NCI-H2196 treated with DMSO at 0.1 percent for 48 hours (cell line): ENCODE measurements at regions not wholly inside any gene's neighbourhood (a gene's known extent, or its start where the extent isn't known, plus 50 kb on each side); places are given as distances from the start of the nearest gene placed in this dataset.
"Not testable (repeated sequence)": the region's sequence is repeated elsewhere in the genome, so short reads cannot be mapped to it uniquely, and the experiment has no call there.

Source experiments
- DNase-seq: peaks from one replicate; lab custom pipeline; 2025; ENCODE audit not compliant: unreplicated experiment; lab: John Stamatoyannopoulos, UW

DNA sequence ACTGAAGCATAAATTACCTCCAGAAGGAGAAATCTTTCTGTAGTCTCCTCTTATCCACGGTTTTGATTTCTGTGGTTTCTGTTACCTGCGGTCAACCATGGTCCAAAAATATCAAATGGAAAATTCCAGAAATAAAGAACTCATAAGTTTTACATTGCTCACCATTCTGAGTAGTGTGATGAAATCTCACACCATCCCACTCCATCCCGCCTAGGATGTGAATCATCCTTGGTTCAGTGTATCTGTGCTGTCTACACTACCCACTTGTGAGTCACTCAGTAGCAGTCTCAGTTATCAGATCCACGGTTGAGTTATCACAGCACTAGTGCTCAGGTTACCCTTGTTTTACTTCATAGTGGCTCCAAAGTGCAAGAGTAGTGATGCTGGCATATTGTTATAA lies 371.2 kb downstream of the NFIB start:
- no peak for DNase-seq

DNA sequence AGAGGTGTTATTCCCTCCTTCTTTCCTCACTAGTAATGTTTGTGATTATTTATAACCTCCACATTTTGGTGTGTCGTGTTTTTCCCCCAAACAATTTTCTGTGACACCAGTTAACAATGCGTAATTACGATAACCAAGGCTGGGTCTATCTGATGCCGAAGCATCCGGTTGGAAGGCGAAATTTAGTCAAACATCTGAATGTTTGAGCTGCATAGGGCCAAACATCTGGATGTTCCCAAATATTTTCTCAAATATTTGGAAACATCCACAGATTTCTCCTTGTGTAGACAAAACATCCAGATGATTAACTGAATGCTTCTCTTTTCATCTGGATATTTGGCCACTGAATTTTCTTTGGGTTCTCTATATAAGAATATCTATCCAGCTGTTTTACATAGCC lies 371.7 kb downstream of the NFIB start:
- no peak for DNase-seq

DNA sequence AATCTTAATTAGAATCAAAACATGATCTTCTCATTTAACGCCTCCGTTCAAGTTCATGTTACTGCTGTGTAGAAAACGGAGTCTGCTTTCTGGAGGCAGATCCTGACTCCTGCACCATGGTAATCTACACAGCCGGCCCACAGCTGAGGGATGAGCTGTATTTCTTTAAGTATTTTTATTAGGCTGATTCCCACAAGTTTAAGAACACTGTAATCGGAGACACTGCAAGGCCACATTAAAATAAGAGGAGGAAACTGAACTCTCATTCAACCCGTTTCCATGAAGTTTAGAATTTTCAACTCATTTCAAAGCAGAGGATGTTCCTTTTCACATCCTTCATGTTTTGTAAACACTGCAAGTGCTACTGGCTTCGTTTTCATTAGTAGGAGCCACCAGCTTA lies 372.2 kb downstream of the NFIB start:
- DNase-seq: no peak

DNA sequence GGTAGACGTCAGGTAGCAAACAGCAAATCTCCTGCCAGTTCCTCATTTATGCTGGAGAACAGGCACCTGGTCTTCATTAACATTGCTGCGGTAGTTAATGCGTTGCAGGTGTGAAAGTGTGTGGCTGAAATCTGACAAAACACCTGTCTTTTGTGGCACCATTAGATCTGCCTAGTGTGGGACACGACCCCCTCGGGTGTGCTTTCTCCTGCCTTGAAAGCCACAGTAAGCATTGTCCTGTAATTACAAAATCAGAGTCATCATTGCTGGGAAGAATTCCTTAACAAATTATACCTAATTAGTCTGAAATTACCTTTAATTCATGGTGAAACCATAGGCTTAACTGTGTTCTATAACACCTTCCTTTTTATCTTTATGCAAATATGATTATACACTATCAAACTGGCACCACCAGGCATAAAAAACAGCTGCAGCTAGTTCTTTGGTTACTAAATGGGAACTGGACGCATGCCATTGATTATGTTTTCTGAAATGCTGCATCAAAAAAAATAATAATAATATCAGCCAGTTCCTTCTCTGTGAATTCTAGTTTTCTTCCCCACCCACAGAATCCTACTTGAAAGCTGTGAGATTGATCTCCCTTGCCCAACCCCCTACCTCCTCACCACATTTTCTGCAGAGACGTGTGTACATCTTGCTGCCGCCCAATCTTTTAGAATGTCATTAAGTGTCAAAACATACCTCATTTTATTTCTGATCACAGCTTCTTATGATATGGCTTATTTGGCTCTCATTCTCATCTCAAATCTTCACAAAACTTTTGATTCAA lies 374.0 kb downstream of the NFIB start:
- DNase-seq: no peak

DNA sequence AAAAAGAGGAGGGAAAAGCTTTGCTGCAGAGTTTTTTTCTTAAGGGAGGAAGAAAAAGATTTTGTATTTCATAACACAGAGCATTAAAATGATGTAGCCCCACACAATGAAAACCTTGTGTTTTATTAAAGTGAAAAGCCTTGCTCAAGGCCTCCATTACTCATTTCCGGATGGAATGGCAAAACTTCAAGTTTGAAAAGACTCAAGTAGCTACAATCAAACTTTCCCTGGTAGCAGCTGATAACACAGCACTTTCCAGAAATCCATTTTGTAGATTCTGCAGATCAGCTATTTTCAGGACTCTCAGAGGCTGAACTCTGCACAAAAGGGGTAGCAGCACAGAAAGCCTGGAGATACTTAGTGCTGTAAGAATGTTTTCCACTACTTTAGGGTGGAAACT lies 374.8 kb downstream of the NFIB start:
- no peak for DNase-seq

DNA sequence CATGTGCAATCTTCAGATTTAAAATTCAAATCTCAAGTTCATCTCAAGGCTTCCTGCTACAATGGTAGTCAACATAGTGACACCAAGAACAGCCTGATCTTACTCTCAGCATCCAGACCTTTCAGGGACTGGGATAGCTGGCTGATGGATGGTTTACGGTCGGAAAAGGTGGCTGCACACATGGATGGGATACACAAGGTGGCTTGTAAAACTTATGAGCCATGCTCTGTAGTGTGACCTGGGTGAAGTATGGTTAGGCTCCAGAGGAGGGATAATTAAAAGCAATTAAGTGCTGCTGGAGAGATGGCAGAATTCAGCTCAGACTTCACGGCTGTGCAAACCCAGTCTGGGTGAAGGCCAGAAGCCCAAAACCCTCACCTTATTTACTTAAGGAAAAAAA lies 379.5 kb downstream of the NFIB start:
- DNase-seq: peak; percentile 47

DNA sequence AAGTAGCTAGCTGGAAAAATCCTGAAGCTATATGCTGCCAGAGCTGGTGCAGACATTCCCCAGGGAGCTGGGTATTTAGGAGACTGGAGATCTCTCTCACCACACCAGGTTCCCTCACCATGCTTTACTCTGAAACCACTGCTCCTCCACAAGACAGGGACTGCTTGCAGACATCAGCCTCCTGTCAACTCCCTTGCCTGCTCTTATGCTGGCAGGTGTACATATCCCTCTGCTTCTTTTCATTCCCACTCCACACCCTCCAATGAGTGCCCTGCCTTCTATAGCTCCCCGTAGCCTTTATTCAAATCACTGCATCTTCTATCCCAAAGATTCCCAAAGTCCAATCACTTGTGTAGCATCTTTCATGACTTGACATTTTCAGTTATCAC lies 380.7 kb downstream of the NFIB start:
- DNase-seq: no peak

DNA sequence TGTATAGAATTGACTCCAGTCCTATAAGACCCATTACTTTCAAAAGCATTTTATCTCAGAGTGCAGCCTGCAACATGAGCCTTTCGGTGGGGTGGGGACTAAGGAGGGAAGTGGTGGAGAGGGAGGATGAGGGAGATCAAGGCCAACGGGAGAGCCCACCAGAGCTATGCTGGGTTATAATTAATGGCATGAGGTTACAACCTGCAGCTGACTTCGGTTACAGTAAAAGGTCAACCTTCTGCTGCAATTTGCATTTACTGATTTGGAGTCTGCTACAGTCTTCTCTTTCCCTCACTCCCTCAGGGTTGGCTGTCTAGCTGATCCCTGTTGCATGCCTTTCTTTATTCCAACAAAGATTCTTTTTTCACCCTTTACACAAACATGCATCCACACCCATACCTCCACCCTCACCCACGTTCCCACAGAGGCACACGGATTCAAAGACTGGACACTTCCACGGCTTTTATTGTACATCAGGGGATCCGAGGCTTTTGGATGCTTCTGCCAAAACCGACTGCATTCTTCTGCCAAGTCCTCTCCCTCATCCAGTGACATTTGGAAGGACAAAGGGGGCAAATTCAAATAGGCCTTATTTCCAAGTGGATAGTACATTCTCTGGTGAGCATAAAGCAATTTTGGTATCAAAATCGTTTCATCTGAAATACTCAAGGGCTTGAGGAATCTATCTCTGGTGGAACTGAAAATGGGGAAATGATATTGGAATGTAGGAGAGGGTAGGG lies 381.2 kb downstream of the NFIB start:
- no peak for DNase-seq

DNA sequence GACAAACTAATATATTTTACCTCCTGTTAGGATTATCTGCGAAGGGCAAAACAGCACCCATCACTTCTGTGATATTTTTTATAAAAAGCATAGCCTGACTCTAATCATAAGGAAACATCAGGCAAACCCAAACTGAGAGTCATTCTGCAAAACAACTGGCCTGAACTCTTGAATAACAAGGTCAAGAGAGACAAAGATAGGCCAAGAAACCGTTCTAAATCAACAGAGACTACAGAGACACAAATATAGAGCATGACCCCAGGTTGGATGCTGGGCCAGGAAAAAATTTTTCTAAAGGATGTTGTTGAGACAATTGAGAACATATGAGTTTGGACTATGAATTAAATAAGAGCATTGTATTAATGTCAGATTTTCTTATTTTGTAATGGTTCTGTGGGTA lies 384.9 kb downstream of the NFIB start:
- DNase-seq: no peak

DNA sequence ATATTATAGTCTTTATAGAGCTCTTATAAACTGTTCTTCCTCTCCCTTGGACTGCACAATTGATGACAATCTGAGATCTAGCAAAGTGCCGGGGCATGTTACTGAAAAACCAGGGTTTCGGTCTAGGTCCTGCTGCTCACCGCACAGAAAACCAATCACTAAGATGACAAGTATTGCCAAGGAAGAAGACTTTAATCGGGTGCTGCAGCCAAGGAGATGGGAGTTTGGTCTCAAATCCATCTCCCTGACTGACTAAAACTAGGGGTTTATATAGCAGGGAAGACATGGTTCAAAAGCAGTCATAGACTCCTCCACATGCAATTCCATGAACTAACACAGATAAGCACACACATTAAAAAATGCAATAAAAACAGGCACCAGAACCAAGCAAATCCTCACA lies 390.6 kb downstream of the NFIB start:
- no peak for DNase-seq

DNA sequence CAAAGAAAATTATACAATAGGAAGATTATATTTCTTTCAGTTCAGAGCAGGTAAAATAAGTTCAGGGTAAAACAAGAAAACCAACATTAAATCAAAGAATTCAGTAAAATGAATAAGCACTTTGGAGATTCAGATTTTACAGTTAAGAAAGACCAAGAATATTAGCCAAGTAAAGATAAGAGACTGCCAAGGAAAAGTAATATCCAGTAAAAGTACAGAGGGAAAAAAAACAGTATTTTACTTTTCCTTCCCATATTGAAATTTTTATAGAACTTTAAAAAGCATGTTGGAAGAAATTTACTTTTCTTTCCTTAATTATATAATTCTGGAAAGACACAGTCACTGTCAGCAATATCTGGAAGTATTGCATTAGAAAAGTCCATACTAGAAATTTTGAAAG lies 393.4 kb downstream of the NFIB start:
- DNase-seq: no peak

DNA sequence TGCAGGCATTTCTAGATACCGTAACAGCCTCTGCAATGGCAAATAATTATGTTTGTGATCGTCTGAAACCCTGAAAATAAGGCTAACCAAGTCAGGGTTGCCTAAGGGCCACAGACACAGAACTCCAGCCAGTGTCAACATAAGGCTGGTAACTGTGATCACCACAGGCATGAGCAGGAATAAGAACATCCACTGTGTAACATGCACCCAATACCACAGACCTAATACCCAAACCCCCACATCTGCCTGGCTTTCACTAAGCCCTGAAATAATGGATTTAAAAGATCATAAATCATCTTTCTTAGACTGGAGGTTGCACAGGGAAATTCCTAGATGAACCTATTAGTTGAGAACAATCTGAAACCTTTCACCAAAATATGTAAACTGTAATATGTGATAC lies 394.5 kb downstream of the NFIB start:
- DNase-seq: no peak

DNA sequence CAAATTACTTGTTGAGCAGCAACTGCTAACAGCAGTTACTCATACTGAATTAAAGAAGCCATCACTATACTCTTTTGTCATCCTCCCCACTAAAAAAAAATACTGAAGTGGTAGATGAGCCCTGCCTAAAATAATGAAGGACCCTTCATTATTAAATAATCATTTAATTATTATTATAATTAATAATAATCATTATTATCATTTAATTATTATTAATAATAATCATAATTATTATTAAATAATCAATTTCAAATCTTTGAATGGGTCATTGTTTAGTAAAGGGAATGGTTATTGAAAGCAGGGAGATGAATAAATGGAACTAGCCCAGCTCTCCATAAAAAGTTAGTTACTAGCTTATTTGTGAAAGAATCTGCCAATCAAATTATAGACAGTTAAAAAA lies 396.4 kb downstream of the NFIB start:
- no peak for DNase-seq

DNA sequence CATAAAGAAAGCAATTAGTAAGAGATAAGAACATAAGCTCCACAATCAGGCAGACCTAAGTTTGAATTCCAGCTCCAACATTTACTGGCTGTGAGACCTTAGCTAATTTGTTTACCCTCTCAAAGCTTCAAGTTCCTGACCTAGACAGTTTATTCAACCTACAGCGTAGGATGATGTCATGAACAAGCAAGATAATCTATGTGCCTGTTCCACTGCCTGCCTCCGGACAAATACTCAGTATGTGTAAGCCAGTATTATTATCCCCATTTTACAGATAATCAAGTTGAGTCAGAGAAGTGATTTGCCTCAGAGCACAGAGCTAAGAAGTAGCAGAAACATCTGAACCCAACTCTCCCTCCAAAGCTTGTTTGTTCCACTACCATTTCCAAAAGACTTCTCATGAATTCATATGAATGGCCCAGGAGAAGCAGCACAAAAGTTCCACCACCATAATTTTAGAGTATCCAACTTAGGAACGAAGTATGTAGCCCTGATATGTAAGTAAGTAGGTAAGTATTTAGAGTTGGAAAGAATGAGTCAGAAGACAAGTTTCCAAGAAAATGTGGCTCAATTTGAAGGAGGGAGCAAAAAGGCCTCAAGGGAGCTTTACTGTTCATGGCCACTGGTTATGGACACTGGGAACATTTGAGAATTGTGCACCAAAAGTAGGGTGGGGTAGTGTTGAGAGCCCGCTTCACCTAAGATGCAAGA lies 398.2 kb downstream of the NFIB start:
- no peak for DNase-seq

DNA sequence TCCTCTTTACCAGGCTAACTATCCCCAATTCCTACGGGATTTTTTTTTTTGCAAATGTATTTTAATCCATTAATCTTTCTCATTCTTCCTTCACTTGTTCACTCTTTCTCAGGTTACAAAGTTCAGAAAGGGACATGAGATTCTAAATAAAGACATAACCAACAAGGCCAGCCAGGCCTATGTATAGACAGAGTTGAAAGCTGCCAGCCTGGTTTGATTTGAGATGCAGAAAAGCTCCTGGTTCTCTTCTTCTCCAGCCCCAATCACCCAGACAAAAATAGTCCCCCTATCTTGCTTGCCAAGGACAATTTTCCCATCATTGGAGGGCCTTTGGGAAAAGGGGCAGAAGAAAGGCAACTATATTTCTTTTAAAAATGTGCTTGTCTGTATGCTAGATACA lies 398.8 kb downstream of the NFIB start:
- no peak for DNase-seq

DNA sequence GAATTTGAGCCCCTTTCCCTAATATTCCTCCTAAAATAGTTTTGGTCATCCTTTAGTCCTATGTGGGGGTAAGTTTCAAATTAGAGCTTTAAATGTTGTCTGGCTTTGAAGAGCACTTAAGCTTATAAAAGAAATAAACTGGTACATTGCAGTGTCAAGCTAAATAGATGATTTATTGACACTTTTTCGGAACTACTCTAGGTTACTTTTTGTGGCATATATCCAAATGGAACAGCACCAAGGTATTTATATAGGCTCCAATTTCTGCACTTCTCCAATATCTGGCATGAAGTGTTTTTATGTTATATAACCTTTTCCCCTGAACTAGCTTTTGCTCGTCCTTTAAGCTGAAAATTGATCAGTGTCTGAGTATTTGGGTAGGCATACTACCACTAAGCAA lies 402.5 kb downstream of the NFIB start:
- no peak for DNase-seq

DNA sequence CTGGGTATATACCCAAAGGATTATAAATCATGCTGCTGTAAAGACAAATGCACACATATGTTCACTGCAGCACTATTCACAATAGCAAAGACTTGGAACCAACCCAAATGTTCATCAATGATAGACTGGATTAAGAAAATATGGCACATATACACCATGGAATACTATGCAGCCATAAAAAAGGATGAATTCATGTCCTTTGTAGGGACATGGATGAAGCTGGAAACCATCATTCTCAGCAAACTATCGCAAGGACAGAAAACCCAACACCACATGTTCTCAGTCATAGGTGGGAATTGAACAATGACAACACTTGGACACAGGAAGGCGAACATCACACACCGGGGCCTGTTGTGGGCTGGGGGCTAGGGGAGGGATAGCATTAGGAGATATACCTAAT lies 406.1 kb downstream of the NFIB start:
- DNase-seq: not testable (repeated sequence)

DNA sequence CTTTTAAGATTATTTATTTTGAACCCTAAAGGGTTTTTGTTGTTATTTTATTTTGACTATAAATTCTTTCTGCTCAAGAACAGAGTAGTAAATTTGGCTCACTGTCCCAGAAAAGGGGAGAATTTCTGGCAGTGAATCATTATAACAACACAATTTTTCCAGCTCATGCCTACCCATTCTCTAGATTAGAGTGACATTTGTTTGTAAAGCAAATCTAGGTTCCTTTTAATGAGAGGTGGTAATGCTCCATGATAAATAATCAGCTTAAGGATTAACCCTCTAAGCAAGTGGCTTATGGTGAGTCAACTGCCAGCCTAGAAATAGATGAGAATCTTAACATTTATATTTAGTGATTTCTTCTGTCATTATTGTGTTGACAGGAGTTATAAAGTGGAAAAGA lies 409.2 kb downstream of the NFIB start:
- DNase-seq: no peak

DNA sequence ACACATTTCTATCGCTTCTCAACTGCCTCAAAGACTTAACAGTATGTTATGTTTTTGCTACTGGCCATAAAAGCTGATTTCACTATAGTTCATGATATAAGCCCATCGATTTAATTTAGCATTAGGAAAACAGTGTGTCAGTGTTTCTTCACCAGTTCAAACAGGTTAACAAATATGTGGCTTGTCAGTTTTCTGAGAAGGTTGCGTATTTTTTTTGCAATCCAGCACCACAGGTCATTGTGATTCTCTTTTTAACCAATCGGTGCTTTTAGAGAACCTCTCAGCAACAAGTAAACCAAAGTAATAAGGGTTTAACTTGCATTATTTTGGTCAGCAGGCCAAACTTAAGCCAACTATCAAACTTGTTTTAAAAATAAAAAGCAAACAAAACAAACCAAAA lies 409.6 kb downstream of the NFIB start:
- no peak for DNase-seq

DNA sequence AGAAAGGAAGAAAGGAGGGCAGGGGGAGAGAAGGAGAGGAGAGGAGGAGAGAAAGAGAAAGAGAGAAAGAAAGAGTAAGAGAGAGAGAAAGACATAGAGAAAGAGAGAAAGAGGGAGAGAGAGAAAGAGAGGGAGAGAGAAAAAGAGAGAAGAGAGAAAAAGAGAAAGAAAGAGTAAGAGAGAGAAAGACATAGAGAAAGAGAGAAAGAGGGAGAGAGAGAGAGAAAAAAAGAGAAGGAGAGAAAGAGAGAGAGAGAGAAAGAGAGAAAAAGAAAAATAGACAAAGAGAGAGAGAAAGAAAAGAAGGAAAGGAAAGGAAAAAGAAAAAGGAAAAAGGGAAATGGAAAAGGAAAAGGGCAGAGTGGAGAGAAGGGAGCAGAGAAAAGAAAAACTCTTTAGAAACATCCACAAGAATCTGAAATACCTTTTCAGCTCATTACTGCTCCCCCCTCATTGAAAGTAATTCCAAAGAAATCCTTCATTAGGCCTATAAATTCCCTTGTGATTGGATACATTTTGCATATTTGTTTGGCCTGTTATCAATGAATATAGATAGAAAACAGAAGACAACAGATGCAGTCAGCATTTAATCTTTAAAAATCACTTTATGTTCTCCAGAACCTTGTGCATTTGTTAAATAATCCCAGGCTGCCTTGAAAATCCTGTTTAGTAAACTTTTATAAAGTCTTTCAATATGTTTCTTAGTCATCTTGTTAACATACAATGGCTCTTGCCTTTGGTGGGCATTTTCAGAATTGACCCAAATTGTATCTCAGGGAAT lies 411.5 kb downstream of the NFIB start:
- no peak for DNase-seq

DNA sequence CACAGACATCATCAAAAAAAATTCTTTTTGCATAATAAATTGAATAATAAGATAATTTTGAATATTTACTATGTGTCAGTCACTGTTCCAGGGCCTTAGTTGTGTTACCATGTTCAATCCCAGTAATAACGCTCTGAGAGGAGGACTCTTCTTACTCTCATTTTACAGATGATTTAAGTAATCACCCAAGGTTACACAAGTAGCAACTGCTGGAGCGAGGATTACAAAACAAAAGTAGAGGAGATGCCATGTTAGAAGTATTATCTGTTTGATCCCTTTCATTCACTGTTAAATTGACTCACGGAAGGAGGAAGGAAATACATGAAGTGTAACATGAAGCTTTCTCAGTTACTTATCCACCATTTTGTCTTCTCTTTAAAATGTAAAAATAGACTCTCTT lies 412.8 kb downstream of the NFIB start:
- DNase-seq: no peak
